MM.1S (cell line): ENCODE measurements at regions not wholly inside any gene's neighbourhood (a gene's known extent, or its start where the extent isn't known, plus 50 kb on each side); places are given as distances from the start of the nearest gene placed in this dataset.

Experiments
- DNase-seq: peaks from one replicate; pipeline ENCODE4 v3.0.0-alpha.2; 2015
- H2AFZ ChIP-seq: fragments of 300-600 bp; sonication (generic); 2 replicates; pipeline ENCODE4 v1.6.0; 2016; ENCODE audit warnings: antibody characterized with exemption, low read length
- H3F3A ChIP-seq: fragments of 300-600 bp; sonication (generic); 2 replicates; pipeline ENCODE4 v1.6.1; 2016; ENCODE audit warnings: mild to moderate bottlenecking, antibody characterized with exemption, low read length, moderate library complexity, mixed read lengths; ENCODE audit not compliant: insufficient read depth
- H3K27ac ChIP-seq: fragments of 300-600 bp; sonication (generic); 2 replicates; pipeline ENCODE4 v1.5.1; 2016; ENCODE audit warnings: mild to moderate bottlenecking, low read length
- H3K27me3 ChIP-seq: fragments of 300-600 bp; sonication (generic); replicated peaks from 2 replicates; pipeline ENCODE4 v1.6.0; 2016; ENCODE audit warnings: low read length; ENCODE audit not compliant: insufficient read depth
- H3K36me3 ChIP-seq: fragments of 300-600 bp; sonication (generic); replicated peaks from 2 replicates; pipeline ENCODE4 v1.6.1; 2016; ENCODE audit warnings: mild to moderate bottlenecking, low read length, mixed read lengths; ENCODE audit not compliant: insufficient read depth
- H3K4me1 ChIP-seq: fragments of 300-600 bp; sonication (generic); 2 replicates; pipeline ENCODE4 v1.6.1; 2016; ENCODE audit warnings: low read length, mixed read lengths
- H3K4me2 ChIP-seq: fragments of 300-600 bp; sonication (generic); 2 replicates; pipeline ENCODE4 v1.6.0; 2016; ENCODE audit warnings: low read depth, low read length
- H3K4me3 ChIP-seq: fragments of 300-600 bp; sonication (generic); 2 replicates; pipeline ENCODE4 v1.5.1; 2016; ENCODE audit warnings: low read length, mixed read lengths
- H3K79me2 ChIP-seq: fragments of 300-600 bp; sonication (generic); 2 replicates; pipeline ENCODE4 v1.6.1; 2016; ENCODE audit warnings: mixed run types, low read length, mixed read lengths
- H3K9ac ChIP-seq: fragments of 300-600 bp; sonication (generic); 2 replicates; pipeline ENCODE4 v1.6.1; 2016; ENCODE audit warnings: low read length, mixed read lengths
- H3K9me2 ChIP-seq: fragments of 300-600 bp; sonication (generic); replicated peaks from 2 replicates; pipeline ENCODE4 v1.6.1; 2016; ENCODE audit warnings: mild to moderate bottlenecking, low read length, mixed read lengths; ENCODE audit not compliant: insufficient read depth
- H3K9me3 ChIP-seq: fragments of 300-600 bp; sonication (generic); replicated peaks from 2 replicates; pipeline ENCODE4 v1.6.1; 2016; ENCODE audit warnings: mild to moderate bottlenecking, low read length, mixed read lengths; ENCODE audit not compliant: insufficient read depth
- H4K20me1 ChIP-seq: fragments of 300-600 bp; sonication (generic); 2 replicates; pipeline ENCODE4 v1.6.1; 2016; ENCODE audit warnings: mild to moderate bottlenecking, low read length, moderate library complexity, mixed read lengths; ENCODE audit not compliant: insufficient read depth
- CTCF ChIP-seq: fragments of 300-600 bp; sonication (generic); IDR thresholded peaks from 2 replicates; pipeline ENCODE4 v1.5.1; 2016; ENCODE audit warnings: antibody characterized with exemption, low read length, mixed read lengths
- EZH2 ChIP-seq: fragments of 300-600 bp; sonication (generic); optimal IDR thresholded peaks from 2 replicates; pipeline ENCODE3; 2017; ENCODE audit warnings: low read depth, mild to moderate bottlenecking, antibody characterized with exemption, low read length, mixed read lengths
- EZH2phosphoT487 ChIP-seq: fragments of 300-600 bp; sonication (generic); IDR thresholded peaks from 2 replicates; pipeline ENCODE4 v1.6.1; 2018; ENCODE audit warnings: antibody characterized with exemption, low read length

DNA sequence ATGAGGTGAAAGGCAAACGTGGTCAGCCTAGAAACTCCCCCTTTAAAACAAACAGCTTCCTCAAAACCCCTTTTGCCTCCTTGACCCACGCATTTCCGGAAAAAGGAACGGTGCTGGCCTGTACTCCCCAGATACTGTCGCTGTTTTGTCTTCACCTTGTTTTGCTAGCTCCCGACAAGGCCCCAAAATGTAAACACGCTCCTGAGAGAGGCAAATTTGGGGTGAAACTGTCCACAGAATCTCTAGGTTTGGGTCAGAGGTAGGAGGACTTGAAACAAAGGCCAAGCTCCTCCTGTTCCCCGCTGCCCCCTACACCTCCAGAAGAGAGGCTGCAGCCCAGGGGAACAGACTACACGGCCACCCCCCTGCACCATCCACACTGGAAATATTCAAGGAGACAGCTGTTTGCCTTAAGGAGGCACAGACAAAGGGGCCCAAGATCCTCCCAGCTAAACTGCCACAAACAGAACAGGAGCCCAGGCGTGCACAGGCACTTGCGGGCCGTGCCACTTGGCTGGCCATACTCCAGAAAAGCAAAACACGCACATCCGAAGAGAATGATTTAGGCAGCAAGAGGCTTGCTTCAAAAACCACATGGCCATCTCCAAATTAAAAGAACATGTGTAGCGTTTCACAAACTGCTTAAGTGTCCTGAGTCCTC, 160.5 kb upstream of the GRK3 start:
- DNase-seq = no peak
- no peaks in the 10 kb centered on the region for H3K4me1 ChIP-seq
- H4K20me1 ChIP-seq = no peaks in the 10 kb centered on the region
- H3K9me3 ChIP-seq = no peaks in the 10 kb centered on the region
- TF ChIP-seq CTCF (no peak), EZH2phosphoT487 (no peak), EZH2 (no peak)
- 0 out of 2 replicates have a peak overlapping the region, but pooled peaks have one; percentile 21 for H3K9ac ChIP-seq
- H2AFZ ChIP-seq = no peak overlapping the region
- no peaks in the 10 kb centered on the region for H3F3A ChIP-seq
- no peaks in the 10 kb centered on the region for H3K36me3 ChIP-seq
- H3K4me3 ChIP-seq = peak overlapping the region; percentile 57
- H3K9me2 ChIP-seq = no peaks in the 10 kb centered on the region
- H3K27me3 ChIP-seq = peaks cover 8% of the 10 kb centered on the region; the same call in 1 of the 2 replicates
- peaks cover 44% of the 10 kb centered on the region for H3K79me2 ChIP-seq
- no peak overlapping the region for H3K27ac ChIP-seq
- H3K4me2 ChIP-seq = peak overlapping the region; percentile 65

- H3K9ac ChIP-seq = 0 out of 2 replicates have a peak overlapping the region, but pooled peaks have one; percentile 21
- peak; percentile 10 for DNase-seq
These were observed 159.9 kb upstream of the GRK3 start for GRCh38 chr22:25404556-25404927.

DNA sequence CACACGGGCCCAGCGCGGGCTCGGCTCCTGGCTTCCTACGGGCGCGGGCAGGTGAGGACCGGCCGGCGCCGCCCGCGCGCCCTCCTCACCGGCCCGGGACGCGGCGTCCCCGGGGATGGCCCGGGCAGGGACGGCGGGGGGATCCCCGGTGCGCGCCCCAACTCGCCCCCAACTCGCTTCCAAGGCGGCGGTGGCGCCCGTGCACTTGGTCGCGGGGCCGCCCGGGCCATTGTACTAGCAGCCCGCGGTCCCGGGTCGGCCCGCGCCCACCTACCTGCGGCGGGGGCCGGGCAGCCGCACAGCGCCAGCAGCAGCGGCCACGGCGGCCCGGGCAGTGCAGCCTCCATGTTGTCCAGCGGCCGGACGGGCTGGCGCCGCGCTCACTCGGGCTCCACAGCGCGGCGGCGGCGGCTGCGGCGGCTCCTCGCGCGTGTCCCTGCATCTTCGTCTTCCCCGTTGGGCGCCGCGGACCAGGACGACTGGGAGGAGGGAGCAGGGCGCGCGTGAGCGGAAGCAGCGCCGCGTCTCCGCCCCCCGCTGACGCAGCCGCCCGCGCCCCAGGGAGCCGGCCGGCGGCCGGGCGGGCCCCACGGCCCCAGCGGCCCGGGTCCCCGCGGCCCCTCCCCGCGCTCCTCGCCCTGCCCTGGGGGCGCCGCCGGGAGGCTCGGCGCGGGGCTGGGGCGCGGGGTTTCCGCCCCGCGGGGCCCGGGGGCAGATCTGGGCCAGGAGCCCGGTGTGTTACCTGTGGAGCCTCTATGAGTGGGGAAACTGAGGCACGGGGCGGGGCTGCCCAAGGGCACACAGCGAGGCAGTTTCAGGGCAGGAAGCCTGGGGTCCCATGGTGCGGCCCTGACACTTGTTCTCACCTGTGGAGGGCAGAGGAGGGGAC, 159.3 kb upstream of the GRK3 start:
- no peak overlapping the region for H2AFZ ChIP-seq
- no peak overlapping the region for H3K27ac ChIP-seq
- H3K36me3 ChIP-seq = no peaks in the 10 kb centered on the region
- no peaks in the 10 kb centered on the region for H3F3A ChIP-seq
- no peaks in the 10 kb centered on the region for H3K4me1 ChIP-seq
- H3K4me2 ChIP-seq = peak overlapping the region; percentile 47; the same call in 1 of the 2 replicates
- H3K4me3 ChIP-seq = peak overlapping the region; percentile 57
- peak; percentile 35 for DNase-seq
- peak overlapping the region; percentile 17; the same call in 1 of the 2 replicates for H3K9ac ChIP-seq
- peaks cover 8% of the 10 kb centered on the region; the same call in 1 of the 2 replicates for H3K27me3 ChIP-seq
- H3K9me3 ChIP-seq = no peaks in the 10 kb centered on the region
- no peaks in the 10 kb centered on the region for H3K9me2 ChIP-seq
- H3K79me2 ChIP-seq = peaks cover 40% of the 10 kb centered on the region
- TF ChIP-seq CTCF (no peak), EZH2 (no peak), EZH2phosphoT487 (no peak)
- H4K20me1 ChIP-seq = no peaks in the 10 kb centered on the region

More at GRCh38 chr22:25404556-25404927, 159.9 kb upstream of the GRK3 start:
- Histone ChIP-seq H3K36me3 (no peaks in the 10 kb centered on the region), H3K9me2 (no peaks in the 10 kb centered on the region), H3K4me3 (peak overlapping the region; percentile 57), H3K4me1 (no peaks in the 10 kb centered on the region), H3K27me3 (peaks cover 8% of the 10 kb centered on the region; the same call in 1 of the 2 replicates), H4K20me1 (no peaks in the 10 kb centered on the region), H3F3A (no peaks in the 10 kb centered on the region), H3K4me2 (peak overlapping the region; percentile 65), H3K79me2 (peaks cover 44% of the 10 kb centered on the region), H3K9me3 (no peaks in the 10 kb centered on the region), H3K27ac (no peak overlapping the region), H2AFZ (no peak overlapping the region)
- TF ChIP-seq EZH2phosphoT487 = no peak
- TF ChIP-seq CTCF = no peak
- TF ChIP-seq EZH2 = no peak
